Activated T-cell treated with anti-CD3 and anti-CD28 coated beads, Interleukin-2, amount 50 U/mL, for 72 hours (primary cell): ENCODE measurements at regions not wholly inside any gene's neighbourhood (a gene's known extent, or its start where the extent isn't known, plus 50 kb on each side); places are given as distances from the start of the nearest gene placed in this dataset.
"Not testable (repeated sequence)": the region's sequence is repeated elsewhere in the genome, so short reads cannot be mapped to it uniquely, and the experiment has no call there.

Experiments used
- ATAC-seq, 2 donors: fragments of 150-1000 bp; cut with Tn5 transposase; replicated peaks in 1 of 2; 2 replicates each; pipeline ENCODE4 v1.10.0; 2021; ENCODE audit warnings: moderate library complexity in 2 of 2, mild to moderate bottlenecking in 1 of 2
- DNase-seq, 2 donors: peaks; one replicate each; pipeline ENCODE4 v3.0.0; 2021 to 2022; ENCODE audit warnings: mixed read lengths in 1 of 2
- H3K27ac Mint-ChIP-seq: one replicate; pipeline ENCODE4 v1.8.0; 2022; ENCODE audit warnings: mild to moderate bottlenecking, moderate library complexity, mixed read lengths
- H3K27me3 Mint-ChIP-seq: one replicate; pipeline ENCODE4 v1.8.0; 2022; ENCODE audit warnings: low read depth, mixed read lengths
- H3K36me3 Mint-ChIP-seq, 2 donors: one replicate each; pipeline ENCODE4 v1.8.0; 2022; ENCODE audit warnings: mixed read lengths in 2 of 2, mild to moderate bottlenecking in 1 of 2; ENCODE audit not compliant: insufficient read depth in 2 of 2
- H3K4me1 Mint-ChIP-seq: one replicate; pipeline ENCODE4 v1.8.0; 2022; ENCODE audit warnings: low read depth, mixed read lengths
- H3K4me3 Mint-ChIP-seq, 2 donors: one replicate each; pipeline ENCODE4 v1.8.0; 2022; ENCODE audit warnings: mild to moderate bottlenecking in 2 of 2, mixed read lengths in 2 of 2, moderate library complexity in 2 of 2
- H3K9me3 Mint-ChIP-seq, 2 donors: one replicate each; pipeline ENCODE4 v1.8.0; 2022; ENCODE audit warnings: mixed read lengths in 2 of 2

DNA sequence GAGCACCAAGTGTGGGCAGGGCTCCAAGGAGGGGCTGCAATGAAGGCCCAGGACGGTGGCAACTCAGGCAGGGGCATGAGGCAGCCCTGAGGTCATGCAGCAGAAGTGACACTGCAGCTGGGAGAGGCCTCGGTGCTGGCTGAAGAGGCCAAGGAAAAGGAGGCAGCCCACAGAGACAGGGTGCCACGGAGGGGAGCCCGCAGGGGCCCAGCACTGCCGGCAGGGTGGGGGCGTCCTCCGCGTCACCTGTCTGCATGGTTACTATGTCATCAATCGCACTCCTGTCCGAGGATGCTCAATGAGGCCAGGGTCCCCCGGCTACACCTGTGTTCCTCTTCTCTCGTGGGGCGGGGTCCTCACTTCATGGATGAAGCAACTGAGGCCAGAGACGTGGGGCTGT is 123.1 kb downstream of the TUBA3C start:
- no peak for DNase-seq
- Mint-ChIP-seq H3K27me3 (no peaks in the 10 kb centered on the region), H3K27ac (no peak overlapping the region), H3K36me3 (no peaks in the 10 kb centered on the region), H3K4me1 (no peaks in the 10 kb centered on the region), H3K4me3 (no peak overlapping the region), H3K9me3 (no peaks in the 10 kb centered on the region)
- ATAC-seq: no peak

DNA sequence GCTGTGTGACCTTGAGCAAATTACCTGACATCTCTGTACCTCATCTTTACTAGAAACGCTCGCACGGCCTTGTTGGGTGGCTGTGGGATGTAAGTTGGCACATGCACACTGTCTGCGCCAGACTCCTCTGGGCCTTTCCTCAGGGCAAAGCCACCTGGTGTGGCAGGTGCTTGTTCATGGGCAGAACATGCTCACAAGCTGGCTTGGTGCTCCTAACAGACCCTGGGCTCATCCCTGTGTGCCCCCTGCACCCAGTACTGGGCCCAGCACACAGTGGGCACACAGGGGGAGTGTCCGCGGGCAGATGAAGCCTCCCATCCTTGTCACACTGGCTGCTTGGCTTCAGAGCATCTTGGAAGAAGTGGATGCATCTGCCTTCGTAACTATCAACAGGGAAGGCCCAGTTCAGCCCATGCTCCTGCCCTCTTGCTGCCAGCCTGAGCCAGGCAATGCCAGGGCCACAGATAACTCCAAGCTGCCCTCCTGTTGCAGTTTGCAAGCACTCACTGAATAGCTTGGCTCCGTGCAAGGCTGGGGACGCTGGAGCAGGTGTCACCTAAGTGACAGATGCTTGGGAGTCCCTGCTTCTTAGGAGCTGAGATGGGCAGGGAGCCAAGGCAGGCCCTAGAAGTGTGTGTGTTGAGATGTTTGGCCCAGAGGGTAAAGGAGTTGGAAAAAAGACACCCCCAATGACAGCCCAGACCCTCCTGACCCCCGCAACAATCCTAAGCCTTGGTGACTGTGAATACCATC is 123.9 kb downstream of the TUBA3C start:
- H3K4me1 Mint-ChIP-seq: no peaks in the 10 kb centered on the region
- no peaks in the 10 kb centered on the region for H3K36me3 Mint-ChIP-seq
- H3K27ac Mint-ChIP-seq: no peak overlapping the region
- H3K27me3 Mint-ChIP-seq: no peaks in the 10 kb centered on the region
- no peak for ATAC-seq
- no peaks in the 10 kb centered on the region for H3K9me3 Mint-ChIP-seq
- no peak for DNase-seq
- no peak overlapping the region for H3K4me3 Mint-ChIP-seq

DNA sequence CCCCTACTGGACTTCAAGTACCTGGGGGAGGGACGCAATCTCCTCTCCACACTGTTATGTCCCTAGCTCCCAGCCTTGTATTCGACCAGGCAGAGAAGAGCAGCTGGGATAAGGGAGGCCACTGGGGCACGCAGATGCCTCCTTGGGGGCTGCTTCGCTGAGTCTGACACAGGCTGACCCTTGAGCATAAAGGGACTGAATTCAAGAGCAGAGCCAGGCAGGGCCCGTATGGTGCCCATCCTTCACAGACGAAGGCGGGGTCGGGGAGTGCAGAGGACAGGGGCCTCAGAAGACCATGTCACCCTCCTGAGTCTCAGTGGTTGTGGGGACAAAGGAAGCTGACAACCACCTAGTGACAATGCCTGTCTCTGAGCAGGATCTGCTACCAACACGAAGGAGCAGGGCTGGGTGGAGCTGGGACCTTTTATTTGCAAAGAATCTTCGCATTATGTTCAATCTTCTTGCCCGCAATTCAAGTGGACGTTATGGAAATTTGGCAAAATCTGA is 124.6 kb downstream of the TUBA3C start:
- Mint-ChIP-seq H3K27me3 (no peaks in the 10 kb centered on the region), H3K9me3 (peaks cover 3% of the 10 kb centered on the region in 2 donors), H3K4me3 (no peak overlapping the region), H3K27ac (no peak overlapping the region), H3K36me3 (no peaks in the 10 kb centered on the region), H3K4me1 (no peaks in the 10 kb centered on the region)
- no peak for ATAC-seq
- no peak for DNase-seq

DNA sequence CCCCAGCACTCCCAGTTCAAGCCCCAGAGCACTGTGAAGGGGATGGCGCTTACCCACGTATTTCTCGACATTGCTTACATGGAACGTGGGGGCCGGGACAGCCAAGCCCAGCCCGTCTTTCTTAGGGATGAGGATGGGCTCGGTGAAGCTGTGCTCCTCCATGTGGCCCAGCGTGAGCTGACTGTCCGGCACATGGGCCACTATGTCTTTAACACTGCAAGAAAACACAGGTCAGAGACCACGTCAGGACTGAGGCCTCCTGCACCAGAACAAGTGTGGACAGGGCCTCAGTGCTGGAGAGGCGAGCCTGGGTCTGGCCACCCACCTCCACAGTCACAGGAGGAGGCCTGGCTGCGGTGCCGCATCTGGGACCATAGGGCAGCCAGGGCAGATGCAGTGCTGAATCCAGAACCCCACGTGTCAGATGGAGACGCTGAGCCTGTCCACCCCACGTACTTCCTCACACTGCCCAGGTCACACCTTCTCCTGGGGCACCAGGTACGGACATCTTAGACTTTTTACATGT is 125.2 kb downstream of the TUBA3C start:
- Mint-ChIP-seq H3K4me3 (no peak overlapping the region), H3K27me3 (no peaks in the 10 kb centered on the region), H3K36me3 (no peaks in the 10 kb centered on the region), H3K9me3 (peaks cover 6% of the 10 kb centered on the region in 2 donors), H3K4me1 (no peaks in the 10 kb centered on the region), H3K27ac (no peak overlapping the region)
- no peak for ATAC-seq
- no peak for DNase-seq

DNA sequence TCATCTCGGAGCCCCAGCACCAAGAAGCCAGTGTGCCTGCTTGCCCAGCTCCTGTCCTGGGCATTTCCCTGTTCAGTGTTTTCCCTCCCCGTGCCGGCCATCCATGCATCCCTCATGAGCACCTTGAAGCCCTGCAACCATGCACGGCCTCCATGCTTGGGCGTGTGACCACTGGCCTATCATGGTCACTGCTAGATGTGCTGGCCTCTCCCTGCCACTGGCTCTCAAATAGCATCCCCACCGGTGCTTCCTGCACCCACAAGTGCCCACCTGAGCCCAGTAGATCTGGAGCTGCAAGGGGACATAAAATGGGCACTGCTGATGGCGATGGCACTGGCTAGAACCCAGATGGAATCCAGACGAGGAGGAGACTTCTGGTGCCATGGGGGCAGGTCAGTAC is 126.0 kb downstream of the TUBA3C start:
- no peaks in the 10 kb centered on the region for H3K4me1 Mint-ChIP-seq

GRCh38 chr13:19053561-19053960 is 128.1 kb downstream of the TUBA3C start:
- H3K9me3 Mint-ChIP-seq: peaks cover 6% of the 10 kb centered on the region in 2 donors
- no peak for DNase-seq
- no peaks in the 10 kb centered on the region for H3K27me3 Mint-ChIP-seq
- H3K4me1 Mint-ChIP-seq: no peaks in the 10 kb centered on the region
- no peaks in the 10 kb centered on the region for H3K36me3 Mint-ChIP-seq
- H3K27ac Mint-ChIP-seq: no peak overlapping the region
- H3K4me3 Mint-ChIP-seq: no peak overlapping the region
- ATAC-seq: no peak

More for the DNA sequence above, 126.0 kb downstream of the TUBA3C start:
- Mint-ChIP-seq H3K27me3 (no peaks in the 10 kb centered on the region), H3K4me3 (no peak overlapping the region), H3K9me3 (peaks cover 6% of the 10 kb centered on the region in 2 donors), H3K36me3 (no peaks in the 10 kb centered on the region), H3K27ac (no peak overlapping the region)
- ATAC-seq: no peak
- no peak for DNase-seq

GRCh38 chr13:19052931-19053330 is 128.7 kb downstream of the TUBA3C start:
- DNase-seq (no peak), ATAC-seq (no peak)
- H3K27me3 Mint-ChIP-seq: no peaks in the 10 kb centered on the region
- peaks cover 6% of the 10 kb centered on the region in 2 donors for H3K9me3 Mint-ChIP-seq
- H3K27ac Mint-ChIP-seq: no peak overlapping the region
- no peaks in the 10 kb centered on the region for H3K4me1 Mint-ChIP-seq
- H3K36me3 Mint-ChIP-seq: no peaks in the 10 kb centered on the region
- H3K4me3 Mint-ChIP-seq: no peak overlapping the region

DNA sequence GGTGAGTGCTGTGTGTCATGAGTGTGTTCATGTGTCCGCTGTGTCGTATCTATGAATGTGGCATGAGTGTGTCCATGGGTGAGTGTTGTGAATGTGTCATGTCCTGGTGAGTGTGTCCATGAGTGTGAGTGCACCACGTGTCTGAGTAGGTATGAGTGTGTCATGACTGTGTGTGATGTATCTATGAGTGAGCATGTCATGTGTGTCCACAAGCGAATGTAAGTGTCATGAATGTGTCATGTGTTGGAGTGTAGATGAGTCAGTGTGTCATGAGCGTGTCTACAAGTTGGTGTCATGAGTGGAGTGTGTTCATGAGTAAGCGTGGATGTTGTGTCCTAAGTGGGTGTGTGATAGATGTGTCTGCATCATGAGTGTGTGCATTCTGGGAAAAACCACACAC is 129.4 kb downstream of the TUBA3C start:
- ATAC-seq (no peak), DNase-seq (no peak)
- H3K4me3 Mint-ChIP-seq: no peak overlapping the region
- no peaks in the 10 kb centered on the region for H3K36me3 Mint-ChIP-seq
- no peaks in the 10 kb centered on the region for H3K27me3 Mint-ChIP-seq
- H3K27ac Mint-ChIP-seq: no peak overlapping the region
- H3K9me3 Mint-ChIP-seq: peaks cover 6% of the 10 kb centered on the region in 2 donors
- H3K4me1 Mint-ChIP-seq: no peaks in the 10 kb centered on the region

DNA sequence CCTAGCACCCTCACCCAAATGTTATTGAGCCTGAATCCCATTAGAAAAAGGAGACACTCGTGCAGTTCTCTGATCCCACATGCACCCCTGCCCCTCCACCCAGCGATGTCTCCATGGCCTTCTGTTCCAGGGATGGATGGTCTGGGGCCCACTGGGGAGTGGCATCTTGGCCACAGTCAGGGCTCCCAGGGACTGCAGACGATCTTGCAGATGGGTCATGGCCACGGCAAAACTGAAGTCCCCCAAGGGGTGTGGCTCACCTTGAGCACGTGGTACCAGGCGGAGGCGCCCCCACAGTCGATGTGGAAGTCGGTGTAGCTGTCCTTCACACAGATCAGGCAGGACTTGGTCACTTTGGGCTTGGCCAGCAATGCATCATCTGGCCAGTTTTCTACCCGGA is 130.7 kb downstream of the TUBA3C start:
- Mint-ChIP-seq H3K9me3 (peaks cover 6% of the 10 kb centered on the region in 2 donors), H3K4me3 (no peak overlapping the region), H3K27me3 (no peaks in the 10 kb centered on the region), H3K4me1 (no peaks in the 10 kb centered on the region), H3K36me3 (no peaks in the 10 kb centered on the region), H3K27ac (no peak overlapping the region)
- DNase-seq (no peak), ATAC-seq (no peak)

- H3K27me3 Mint-ChIP-seq, ATAC-seq, H3K4me1 Mint-ChIP-seq, DNase-seq, H3K36me3 Mint-ChIP-seq, H3K4me3 Mint-ChIP-seq, H3K9me3 Mint-ChIP-seq, H3K27ac Mint-ChIP-seq: not testable (repeated sequence)
Measured at GRCh38 chr13:19049624-19050023, 132.0 kb downstream of the TUBA3C start.

DNA sequence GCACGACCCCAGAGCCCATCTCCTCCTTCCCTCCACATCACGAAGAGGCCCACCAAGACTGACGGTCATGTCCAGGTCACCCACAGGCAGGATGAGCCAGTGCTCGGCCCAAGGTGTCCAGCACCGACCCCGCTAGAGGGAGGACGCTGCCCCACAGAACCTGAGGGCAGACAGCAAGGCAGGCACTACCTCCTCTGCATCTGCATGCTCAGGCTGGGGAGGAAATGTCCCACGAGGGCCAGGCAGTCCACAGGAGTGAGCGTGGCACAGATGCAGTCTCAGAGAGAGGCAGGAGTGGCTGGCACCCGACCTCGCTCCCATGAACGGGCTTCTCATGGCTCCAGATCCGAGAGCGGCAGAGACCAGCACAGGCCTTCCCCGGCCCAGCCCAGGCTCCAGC is 133.2 kb downstream of the TUBA3C start:
- no peak for DNase-seq
- Mint-ChIP-seq H3K27me3 (no peaks in the 10 kb centered on the region), H3K27ac (no peak overlapping the region), H3K36me3 (no peaks in the 10 kb centered on the region), H3K4me1 (no peaks in the 10 kb centered on the region), H3K4me3 (no peak overlapping the region), H3K9me3 (peaks cover 6% of the 10 kb centered on the region in 2 donors)
- ATAC-seq: no peak

GRCh38 chr13:19023115-19023514 is 158.5 kb downstream of the TUBA3C start:
- Mint-ChIP-seq H3K27ac (no peak overlapping the region), H3K9me3 (peaks cover 0 to 6% of the 10 kb centered on the region in 2 donors), H3K36me3 (no peaks in the 10 kb centered on the region), H3K27me3 (no peaks in the 10 kb centered on the region), H3K4me3 (no peak overlapping the region), H3K4me1 (no peaks in the 10 kb centered on the region)
- ATAC-seq: no peak
- no peak for DNase-seq

GRCh38 chr13:19020988-19021387 is 160.6 kb downstream of the TUBA3C start:
- no peak overlapping the region for H3K4me3 Mint-ChIP-seq
- ATAC-seq: no peak
- DNase-seq: no peak
- H3K9me3 Mint-ChIP-seq: peaks cover 0 to 7% of the 10 kb centered on the region in 2 donors
- no peaks in the 10 kb centered on the region for H3K4me1 Mint-ChIP-seq
- no peak overlapping the region for H3K27ac Mint-ChIP-seq
- H3K27me3 Mint-ChIP-seq: no peaks in the 10 kb centered on the region
- no peaks in the 10 kb centered on the region for H3K36me3 Mint-ChIP-seq

DNA sequence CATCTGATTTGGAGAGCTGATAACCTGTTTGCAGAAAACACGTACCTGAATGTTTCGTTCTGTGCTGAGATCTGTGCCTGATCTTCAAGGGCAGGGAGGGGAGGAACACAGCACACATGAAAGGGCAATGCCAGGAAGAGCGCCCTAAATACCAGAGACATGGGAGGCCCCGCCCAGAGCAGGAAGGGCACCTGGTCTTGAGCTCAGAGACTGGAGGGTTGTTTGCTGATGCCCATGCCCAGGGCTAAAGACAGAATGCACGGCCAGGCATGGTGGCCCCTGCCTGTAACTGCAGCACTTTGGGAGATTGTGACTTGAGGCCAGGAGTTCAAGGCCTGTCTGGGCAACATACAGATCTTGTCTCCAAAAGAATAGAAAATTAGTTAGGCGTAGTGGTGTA is 183.2 kb downstream of the TUBA3C start:
- H3K4me1 Mint-ChIP-seq: peaks cover 5% of the 10 kb centered on the region
- no peaks in the 10 kb centered on the region for H3K36me3 Mint-ChIP-seq
- no peak overlapping the region for H3K27ac Mint-ChIP-seq
- ATAC-seq (no peak), DNase-seq (no peak)
- no peaks in the 10 kb centered on the region for H3K27me3 Mint-ChIP-seq
- H3K4me3 Mint-ChIP-seq: no peak overlapping the region
- peaks cover 8 to 13% of the 10 kb centered on the region in 2 donors for H3K9me3 Mint-ChIP-seq
